Heart left ventricle (tissue), 13 donors: ENCODE measurements at regions not wholly inside any gene's neighbourhood (a gene's known extent, or its start where the extent isn't known, plus 50 kb on each side); places are given as distances from the start of the nearest gene placed in this dataset.

Experiments
- POLR2A ChIP-seq, 2 donors: fragments of 450-650 bp; IDR thresholded peaks; one replicate each; pipeline ENCODE4 v1.6.1; 2017; ENCODE audit warnings: antibody characterized with exemption in 2 of 2, mild to moderate bottlenecking in 2 of 2, moderate library complexity in 2 of 2
- TF ChIP-seq, protein P1 (sequence below), 12 donors: fragments of 200-600 bp; sonication (generic) in 4 of 12; IDR thresholded peaks; one replicate each; pipeline versions ENCODE4 v1.5.0 to v1.8.0; 2018 to 2022; ENCODE audit warnings: antibody characterized with exemption in 12 of 12, mild to moderate bottlenecking in 5 of 12
- donor health status: ischemic (EF 13 %, LVEDD 7.1; RV severe dilation, severe dysfunction).
- donor health status: DM: no; HTN: yes; CAD: no.
- donor health status: DM: no; HTN: no; CAD: no.
- donor health status: ischemic (EF 25% LVEDD 6.9; RV normal size, moderate dysfunction).
- donor health status: ischemic (EF 25% LVEDD 5.7; RV mildly dilated, moderate dysfunction).
- donor health status: ischemic (EF 35%, LVEDD 5.7; RV mildly dilated, moderate dysfunction).
- donor health status: nonischemic (EF 11% LVEDD 7.7; RV severe dilation, severe dysfunction).
- donor health status: DM: yes; HTN: yes; CAD: no.
- donor health status: PGD.
- donor health status: ischemic (EF 29% LVEDD 5.4; RV normal size, mild dysfunction).
- donor health status: nonischemic (EF 23%, LVEDD 6.1; RV moderate dilation, normal function).

DNA sequence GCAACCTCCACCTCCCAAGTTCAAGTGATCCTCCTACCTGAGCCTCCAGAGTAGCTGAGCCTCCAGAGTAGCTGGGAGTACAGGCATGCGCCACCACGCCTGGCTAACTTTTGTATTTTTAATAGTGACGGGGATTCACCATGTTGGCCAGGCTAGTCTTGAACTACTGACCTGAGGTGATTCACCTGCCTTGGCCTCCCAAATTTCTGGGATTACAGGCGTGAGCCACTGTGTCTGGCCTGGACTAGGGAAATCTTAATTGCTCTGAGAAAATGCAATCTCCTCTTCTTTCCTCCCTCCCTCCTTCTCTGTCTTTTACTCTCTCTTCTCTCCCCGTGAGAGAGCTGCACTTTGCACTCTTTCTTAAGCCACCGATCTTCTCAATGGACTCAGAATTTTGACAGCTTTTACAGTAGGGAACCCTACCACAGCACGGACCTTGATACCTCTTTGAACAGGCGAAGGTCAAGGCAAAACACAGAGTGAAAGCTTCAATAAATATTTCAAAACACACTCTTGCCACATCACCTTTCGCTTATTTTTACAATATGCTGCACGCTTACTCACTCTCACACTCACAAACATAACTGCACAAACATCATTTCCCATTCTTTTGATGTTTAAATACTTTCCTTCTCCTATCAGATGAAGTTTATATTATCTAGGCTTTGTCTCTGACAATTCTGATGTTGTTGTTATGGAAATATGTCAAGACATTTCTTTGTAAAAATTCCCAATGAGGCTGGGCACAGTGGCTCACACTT, 173.4 kb upstream of the NRP1 start:
- TF ChIP-seq, protein P1, sequence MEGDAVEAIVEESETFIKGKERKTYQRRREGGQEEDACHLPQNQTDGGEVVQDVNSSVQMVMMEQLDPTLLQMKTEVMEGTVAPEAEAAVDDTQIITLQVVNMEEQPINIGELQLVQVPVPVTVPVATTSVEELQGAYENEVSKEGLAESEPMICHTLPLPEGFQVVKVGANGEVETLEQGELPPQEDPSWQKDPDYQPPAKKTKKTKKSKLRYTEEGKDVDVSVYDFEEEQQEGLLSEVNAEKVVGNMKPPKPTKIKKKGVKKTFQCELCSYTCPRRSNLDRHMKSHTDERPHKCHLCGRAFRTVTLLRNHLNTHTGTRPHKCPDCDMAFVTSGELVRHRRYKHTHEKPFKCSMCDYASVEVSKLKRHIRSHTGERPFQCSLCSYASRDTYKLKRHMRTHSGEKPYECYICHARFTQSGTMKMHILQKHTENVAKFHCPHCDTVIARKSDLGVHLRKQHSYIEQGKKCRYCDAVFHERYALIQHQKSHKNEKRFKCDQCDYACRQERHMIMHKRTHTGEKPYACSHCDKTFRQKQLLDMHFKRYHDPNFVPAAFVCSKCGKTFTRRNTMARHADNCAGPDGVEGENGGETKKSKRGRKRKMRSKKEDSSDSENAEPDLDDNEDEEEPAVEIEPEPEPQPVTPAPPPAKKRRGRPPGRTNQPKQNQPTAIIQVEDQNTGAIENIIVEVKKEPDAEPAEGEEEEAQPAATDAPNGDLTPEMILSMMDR (IDR thresholded peaks at IDR 0.05) = no peak
- no peak for TF ChIP-seq POLR2A (IDR thresholded peaks at IDR 0.05)
